Activated naive CD4-positive, alpha-beta T cell (primary cell): ENCODE measurements at regions not wholly inside any gene's neighbourhood (a gene's known extent, or its start where the extent isn't known, plus 50 kb on each side); places are given as distances from the start of the nearest gene placed in this dataset.
"Not testable (repeated sequence)": the region's sequence is repeated elsewhere in the genome, so short reads cannot be mapped to it uniquely, and the experiment has no call there.

ENCODE experiments used
- DNase-seq, 4 experiments: peaks; one replicate each; lab custom pipeline; 2025; lab: John Stamatoyannopoulos, UW

DNA sequence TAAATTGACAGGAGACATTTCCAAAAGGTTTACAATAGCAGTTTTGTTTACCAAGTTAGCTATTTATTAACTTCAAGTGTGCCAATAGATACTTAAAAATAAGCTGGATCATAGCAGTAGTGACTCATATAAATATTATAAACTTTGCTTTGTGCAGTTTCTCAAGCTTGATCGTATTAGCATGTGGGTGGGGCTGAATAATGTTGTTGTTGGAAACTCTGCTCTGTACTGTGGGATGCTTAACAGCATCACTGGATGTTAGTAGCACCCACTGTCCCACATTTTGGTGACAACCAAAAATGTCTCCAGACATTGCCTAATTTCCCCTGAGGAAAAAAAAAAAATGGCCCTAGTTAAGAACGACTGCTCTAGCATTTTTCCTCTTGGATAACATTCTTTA is 855.2 kb upstream of the ADGRL3 start:
- DNase-seq: no peak

DNA sequence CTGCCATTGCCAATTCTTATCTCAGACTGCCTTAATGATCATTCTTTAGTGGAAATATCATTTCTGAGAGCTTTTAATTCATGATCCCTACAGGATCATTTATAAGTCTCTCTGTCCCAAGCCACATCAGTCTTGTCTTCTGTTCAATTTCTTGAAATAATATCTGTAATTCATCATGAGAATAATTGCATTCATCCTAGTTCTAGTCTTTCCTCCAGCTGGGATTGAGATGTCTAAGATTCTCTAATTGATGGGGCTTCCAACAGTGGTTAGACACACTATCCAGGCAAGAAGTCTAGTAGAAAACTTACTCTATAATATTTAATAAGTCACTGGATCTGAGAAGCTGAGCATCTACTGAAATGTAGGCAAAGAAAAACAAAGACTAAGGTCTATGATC is 854.7 kb upstream of the ADGRL3 start:
- DNase-seq: no peak

DNA sequence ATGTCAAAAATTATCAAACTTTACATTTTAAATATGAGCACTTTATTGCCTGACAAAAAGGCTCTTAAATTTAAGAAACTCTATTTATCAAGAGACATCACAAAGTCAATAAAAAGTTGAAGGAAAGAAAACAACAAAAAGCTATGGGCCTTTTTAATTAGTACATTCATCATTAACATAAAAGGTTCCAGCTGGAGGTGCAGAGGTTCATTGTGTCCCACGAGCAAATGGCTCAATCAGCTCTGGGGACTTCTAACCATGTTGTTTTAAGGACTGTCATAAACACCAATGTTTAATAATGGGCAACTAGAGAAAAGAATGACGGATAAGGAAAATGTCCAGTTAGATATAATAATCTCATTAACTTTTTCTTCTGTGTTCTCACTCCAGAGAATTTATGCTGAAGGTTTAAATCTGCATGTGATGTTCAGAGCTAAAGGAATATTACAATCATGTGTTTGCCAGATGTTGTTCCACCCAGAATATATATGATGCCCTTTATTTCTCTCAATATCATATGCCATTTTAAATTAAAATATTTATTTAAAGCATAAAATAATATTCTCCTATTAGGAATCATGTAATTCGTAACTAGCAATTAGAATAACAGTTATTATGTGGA is 840.3 kb upstream of the ADGRL3 start:
- DNase-seq: no peak

- no peak for DNase-seq
Measured at GRCh38 chr4:60365176-60365575, 835.0 kb upstream of the ADGRL3 start.

- DNase-seq: no peak
Measured at GRCh38 chr4:60366661-60367060, 833.5 kb upstream of the ADGRL3 start.

- no peak for DNase-seq
Measured at GRCh38 chr4:60368986-60369385, 831.1 kb upstream of the ADGRL3 start.

- no peak for DNase-seq
Measured at GRCh38 chr4:60378010-60378409, 822.1 kb upstream of the ADGRL3 start.

DNA sequence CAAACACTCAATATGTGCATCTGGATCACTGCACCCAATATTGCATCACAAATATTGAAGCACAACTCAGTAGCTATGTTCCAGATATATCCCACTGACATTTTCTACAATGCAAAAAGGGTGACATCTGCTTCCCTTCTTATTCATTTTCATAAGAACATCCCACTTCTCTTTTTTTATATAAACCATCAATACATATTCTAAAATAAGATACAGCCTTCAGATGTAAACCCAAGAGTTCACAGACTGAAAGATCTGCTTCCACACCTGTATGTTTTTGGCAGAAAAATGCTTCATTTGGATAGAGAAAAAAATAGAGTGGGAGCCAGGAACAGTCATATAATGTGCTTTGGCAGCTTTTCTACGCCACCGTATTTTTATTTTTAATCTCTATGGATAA is 815.6 kb upstream of the ADGRL3 start:
- no peak for DNase-seq

GRCh38 chr4:60389633-60390032 is 810.5 kb upstream of the ADGRL3 start:
- DNase-seq: no peak

DNA sequence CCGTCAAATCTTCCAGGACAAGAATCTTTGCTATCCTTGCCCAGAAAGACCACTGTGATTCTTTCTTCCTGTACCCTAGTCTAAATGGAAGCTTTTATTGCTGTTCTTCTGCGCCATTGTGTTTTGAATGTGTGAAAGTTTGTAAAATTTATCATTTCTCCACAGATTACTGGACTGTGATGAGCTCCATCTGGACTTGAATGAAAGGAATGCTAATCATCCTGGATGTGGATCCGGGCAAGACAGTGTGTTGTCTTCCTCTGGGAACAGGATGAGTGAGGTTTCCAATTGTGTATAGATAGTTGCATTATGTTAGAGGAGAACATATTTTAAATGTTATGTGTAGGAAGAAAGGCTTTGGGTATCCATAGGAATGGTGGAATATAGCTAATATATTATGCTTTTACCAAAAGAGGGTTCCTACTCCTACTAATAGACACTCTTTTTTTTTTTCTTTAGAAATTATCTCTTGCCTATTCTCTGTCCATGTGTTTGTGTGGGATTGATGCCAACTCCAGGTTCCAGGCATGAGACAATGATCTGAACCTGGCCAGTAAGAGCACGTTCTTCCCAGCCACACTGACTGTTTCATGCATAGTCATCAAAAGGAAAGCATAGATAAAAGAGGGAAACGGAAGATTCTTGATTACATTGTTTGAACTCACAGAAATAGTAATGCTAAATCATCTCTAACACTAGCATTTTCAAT is 803.6 kb upstream of the ADGRL3 start:
- no peak for DNase-seq

GRCh38 chr4:60400593-60400992 is 799.5 kb upstream of the ADGRL3 start:
- DNase-seq: no peak

DNA sequence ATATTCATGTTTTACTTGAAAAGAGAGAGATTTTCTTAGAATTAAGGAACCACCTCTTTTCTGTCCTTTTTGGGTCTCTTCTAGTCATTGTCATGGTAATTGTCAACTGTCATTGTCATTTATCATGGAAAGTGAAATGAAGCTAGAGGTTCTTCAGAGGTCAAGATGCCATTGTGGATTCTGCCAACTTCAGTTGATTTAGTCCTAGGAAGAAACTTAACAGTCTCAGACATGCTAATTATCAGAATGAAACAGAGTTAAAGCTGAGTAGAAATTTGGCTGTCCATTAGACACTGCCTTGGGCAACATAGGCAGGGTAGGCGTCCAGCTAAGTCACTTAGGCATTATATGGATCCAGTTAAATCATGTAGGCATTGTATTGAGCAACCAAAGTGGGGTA is 796.1 kb upstream of the ADGRL3 start:
- DNase-seq: no peak

DNA sequence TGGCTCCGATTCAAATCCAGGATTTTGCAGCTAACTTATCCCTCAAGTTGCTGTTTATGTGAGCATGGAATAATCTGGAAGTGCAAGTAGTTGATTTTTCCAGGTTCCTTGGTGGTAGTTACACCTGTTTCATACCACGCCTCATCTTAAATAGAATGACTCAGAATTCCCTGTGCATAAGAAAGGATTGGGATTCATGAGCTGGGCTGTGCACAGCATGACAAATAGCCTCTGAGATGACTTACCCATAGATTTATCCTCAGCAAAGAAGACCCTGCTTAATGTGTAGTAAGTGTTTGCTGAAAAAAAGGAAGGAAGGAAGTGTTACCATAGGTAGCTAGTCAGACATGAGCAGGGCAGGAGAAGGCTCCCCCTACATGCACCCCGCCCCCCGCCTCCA is 777.7 kb upstream of the ADGRL3 start:
- DNase-seq: no peak

DNA sequence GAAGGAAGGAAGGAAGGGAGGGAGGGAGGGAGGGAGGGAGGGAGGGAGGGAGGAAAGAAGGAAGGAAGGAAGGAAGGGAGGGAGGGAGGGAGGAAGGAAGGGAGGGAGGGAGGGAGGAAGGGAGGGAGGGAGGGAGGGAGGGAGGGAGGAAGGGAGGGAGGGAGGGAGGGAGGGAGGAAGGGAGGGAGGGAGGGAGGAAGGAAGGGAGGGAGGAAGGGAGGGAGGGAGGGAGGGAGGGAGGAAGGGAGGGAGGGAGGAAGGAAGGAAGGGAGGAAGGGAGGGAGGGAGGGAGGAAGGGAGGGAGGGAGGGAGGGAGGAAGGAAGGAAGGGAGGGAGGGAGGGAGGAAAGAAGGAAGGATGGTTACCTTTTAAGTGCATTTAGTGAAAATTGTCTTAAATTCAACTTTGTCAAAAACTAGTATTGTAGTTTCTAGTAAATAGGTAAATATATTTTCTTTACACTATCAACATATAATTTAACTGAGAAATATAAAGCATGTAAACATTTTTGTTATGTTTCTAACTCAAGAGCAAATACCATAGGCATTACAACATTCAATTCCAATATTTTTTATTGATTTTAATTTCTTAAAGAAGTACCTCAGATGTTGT is 776.4 kb upstream of the ADGRL3 start:
- DNase-seq: not testable (repeated sequence)

- no peak for DNase-seq
Measured at GRCh38 chr4:60432911-60433310, 767.2 kb upstream of the ADGRL3 start.

DNA sequence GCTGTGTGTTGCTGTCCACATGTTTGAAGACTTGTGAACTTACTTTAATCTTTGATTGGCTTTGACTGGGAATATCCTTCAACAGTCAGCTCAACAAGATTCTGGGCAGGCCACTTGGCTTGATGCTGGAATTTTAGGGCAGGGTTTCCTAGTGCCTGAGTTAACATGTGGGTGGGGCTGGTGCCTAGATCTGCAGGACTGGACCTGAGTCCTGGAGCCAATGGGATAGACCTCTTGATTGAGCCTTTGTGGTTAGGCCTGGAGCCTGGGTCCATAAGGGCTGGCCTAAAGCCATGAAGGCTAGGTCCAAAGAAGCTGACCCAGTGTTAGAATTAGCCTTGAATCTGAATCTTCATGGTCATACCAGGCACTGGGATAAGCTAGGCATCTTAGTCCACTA is 757.1 kb upstream of the ADGRL3 start:
- DNase-seq: no peak

DNA sequence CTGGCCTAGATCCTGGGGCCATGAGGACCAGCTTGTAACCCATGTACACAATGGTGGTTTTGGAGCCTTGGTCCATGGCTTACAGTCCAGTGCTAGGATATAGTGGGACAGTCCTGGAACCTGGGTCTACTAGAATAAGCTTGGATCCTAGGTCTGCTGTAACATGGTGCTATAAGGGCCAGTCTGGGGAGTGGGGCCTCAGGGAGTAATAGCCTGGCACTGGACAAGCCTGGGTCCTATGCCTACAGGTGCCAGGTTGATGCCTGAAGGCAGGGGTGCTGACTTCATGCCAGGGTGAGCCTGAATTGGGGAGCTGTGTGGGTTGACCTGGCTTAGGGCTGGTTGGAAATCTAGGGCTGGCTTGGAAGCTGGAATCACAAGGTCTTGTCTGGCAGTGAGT is 756.3 kb upstream of the ADGRL3 start:
- no peak for DNase-seq

DNA sequence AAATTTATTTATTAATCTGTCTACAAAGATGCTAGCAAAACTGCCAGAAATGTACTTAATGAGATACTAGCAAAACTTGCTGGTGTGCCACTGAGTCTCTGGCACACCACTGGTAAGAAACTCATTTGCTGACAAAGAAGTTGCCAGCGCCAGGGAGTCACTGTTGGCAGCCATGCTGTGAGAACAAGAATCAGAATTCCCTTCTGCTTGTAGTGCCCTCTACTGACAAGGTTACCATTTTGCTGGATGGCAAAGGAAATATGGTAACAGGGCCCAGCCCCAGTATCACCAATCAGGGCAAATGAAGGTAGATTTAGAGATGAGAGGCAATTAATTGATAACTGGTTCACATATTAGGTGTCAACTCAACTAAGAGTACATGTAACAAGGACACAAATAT is 750.1 kb upstream of the ADGRL3 start:
- DNase-seq: no peak

- no peak for DNase-seq
Measured at GRCh38 chr4:60452266-60452665, 747.9 kb upstream of the ADGRL3 start.

- DNase-seq: no peak
Measured at GRCh38 chr4:60455380-60455779, 744.7 kb upstream of the ADGRL3 start.

GRCh38 chr4:60461551-60461950 is 738.6 kb upstream of the ADGRL3 start:
- DNase-seq: no peak

- DNase-seq: no peak
Measured at GRCh38 chr4:60463857-60464502, 736.1 kb upstream of the ADGRL3 start.

DNA sequence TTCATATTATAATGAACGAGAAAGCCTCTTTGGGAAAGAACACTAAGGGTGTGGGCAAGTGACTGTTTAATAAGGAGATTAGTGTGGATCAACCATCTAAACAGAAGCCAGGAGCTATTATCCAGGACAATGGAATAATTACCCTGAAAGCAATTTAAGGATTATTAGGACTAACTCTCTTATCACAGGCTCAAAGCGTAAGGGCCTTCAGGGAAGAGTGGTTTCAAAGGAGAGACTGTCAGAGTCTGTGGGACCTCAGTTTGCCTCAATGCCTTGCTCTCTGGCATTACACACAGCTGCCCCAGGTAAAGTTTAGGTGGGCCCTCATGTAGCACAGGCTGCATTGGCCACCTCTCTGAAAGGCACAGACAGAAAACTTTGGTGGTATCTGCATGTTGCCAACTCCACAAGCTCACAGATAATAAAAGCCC is 717.2 kb upstream of the ADGRL3 start:
- no peak for DNase-seq
